ENCODE measurements at regions not wholly inside any gene's neighbourhood (a gene's known extent, or its start where the extent isn't known, plus 50 kb on each side); places are given as distances from the start of the nearest gene placed in this dataset.

- Histone ChIP-seq H3K4me3 (ENCODE audit: low read length) (no peak overlapping the region), H3K4me1 (ENCODE audit: control insufficient read depth, low read length) (no peaks in the 10 kb centered on the region), H3K4me2 (ENCODE audit: low read length) (no peak overlapping the region), H3K27me3 (ENCODE audit: control insufficient read depth, low read length) (no peaks in the 10 kb centered on the region), H4K20me1 (ENCODE audit: control insufficient read depth, insufficient read depth, low read depth, low read length) (no peaks in the 10 kb centered on the region), H3K9me3 (ENCODE audit: control insufficient read depth, insufficient read depth, low read length) (peaks cover 14% of the 10 kb centered on the region; the same call in 1 of the 2 replicates), H3K9me2 (replicated peaks; ENCODE audit: control insufficient read depth, low read length) (no peaks in the 10 kb centered on the region), H3K79me2 (ENCODE audit: control insufficient read depth, low read length) (no peaks in the 10 kb centered on the region), H3K27ac (ENCODE audit: low read depth, low read length) (no peak overlapping the region), H3K36me3 (ENCODE audit: control insufficient read depth, low read length) (no peaks in the 10 kb centered on the region), H3F3A (ENCODE audit: control insufficient read depth, insufficient read depth) (no peaks in the 10 kb centered on the region)
- TF ChIP-seq EZH2phosphoT487 (IDR thresholded peaks at IDR 0.05; ENCODE audit: borderline replicate concordance, low read length) (no peak), CTCF (IDR thresholded peaks at IDR 0.05; ENCODE audit: low read depth, low read length, poor library complexity, severe bottlenecking) (no peak)
Measured at GRCh38 chrX:720250-720649, 89.7 kb downstream of the SHOX start.

- no peaks in the 10 kb centered on the region for H4K20me1 ChIP-seq (ENCODE audit: control insufficient read depth, insufficient read depth, low read depth, low read length)
- H3K4me2 ChIP-seq (ENCODE audit: low read length) = no peak overlapping the region
- no peaks in the 10 kb centered on the region for H3K9me2 ChIP-seq (replicated peaks; ENCODE audit: control insufficient read depth, low read length)
- H3K27me3 ChIP-seq (ENCODE audit: control insufficient read depth, low read length) = no peaks in the 10 kb centered on the region
- no peaks in the 10 kb centered on the region for H3K36me3 ChIP-seq (ENCODE audit: control insufficient read depth, low read length)
- no peak overlapping the region for H3K4me3 ChIP-seq (ENCODE audit: low read length)
- H3K4me1 ChIP-seq (ENCODE audit: control insufficient read depth, low read length) = no peaks in the 10 kb centered on the region
- H3K9me3 ChIP-seq (ENCODE audit: control insufficient read depth, insufficient read depth, low read length) = peaks cover 8% of the 10 kb centered on the region; the same call in 1 of the 2 replicates
- no peaks in the 10 kb centered on the region for H3F3A ChIP-seq (ENCODE audit: control insufficient read depth, insufficient read depth)
- H3K79me2 ChIP-seq (ENCODE audit: control insufficient read depth, low read length) = no peaks in the 10 kb centered on the region
- H3K27ac ChIP-seq (ENCODE audit: low read depth, low read length) = no peak overlapping the region
- no peak for TF ChIP-seq CTCF (IDR thresholded peaks at IDR 0.05; ENCODE audit: low read depth, low read length, poor library complexity, severe bottlenecking)
- TF ChIP-seq EZH2phosphoT487 (IDR thresholded peaks at IDR 0.05; ENCODE audit: borderline replicate concordance, low read length) = no peak
Measured at GRCh38 chrX:716136-716535, 85.5 kb downstream of the SHOX start.

- Histone ChIP-seq H3K27ac (ENCODE audit: low read depth, low read length) (no peak overlapping the region), H3K9me3 (ENCODE audit: control insufficient read depth, insufficient read depth, low read length) (peaks cover 8% of the 10 kb centered on the region; the same call in 1 of the 2 replicates), H3K79me2 (ENCODE audit: control insufficient read depth, low read length) (no peaks in the 10 kb centered on the region), H4K20me1 (ENCODE audit: control insufficient read depth, insufficient read depth, low read depth, low read length) (no peaks in the 10 kb centered on the region), H3K36me3 (ENCODE audit: control insufficient read depth, low read length) (no peaks in the 10 kb centered on the region), H3K4me2 (ENCODE audit: low read length) (no peak overlapping the region), H3K27me3 (ENCODE audit: control insufficient read depth, low read length) (no peaks in the 10 kb centered on the region), H3K4me1 (ENCODE audit: control insufficient read depth, low read length) (no peaks in the 10 kb centered on the region), H3K9me2 (replicated peaks; ENCODE audit: control insufficient read depth, low read length) (no peaks in the 10 kb centered on the region), H3K4me3 (ENCODE audit: low read length) (no peak overlapping the region), H3F3A (ENCODE audit: control insufficient read depth, insufficient read depth) (no peaks in the 10 kb centered on the region)
- TF ChIP-seq EZH2phosphoT487 (IDR thresholded peaks at IDR 0.05; ENCODE audit: borderline replicate concordance, low read length) (no peak), CTCF (IDR thresholded peaks at IDR 0.05; ENCODE audit: low read depth, low read length, poor library complexity, severe bottlenecking) (no peak)
Measured at GRCh38 chrX:714131-714530, 83.5 kb downstream of the SHOX start.

Data from DOHH2 (cell line).